ENCODE measurements at regions not wholly inside any gene's neighbourhood (a gene's known extent, or its start where the extent isn't known, plus 50 kb on each side); places are given as distances from the start of the nearest gene placed in this dataset.

DNA sequence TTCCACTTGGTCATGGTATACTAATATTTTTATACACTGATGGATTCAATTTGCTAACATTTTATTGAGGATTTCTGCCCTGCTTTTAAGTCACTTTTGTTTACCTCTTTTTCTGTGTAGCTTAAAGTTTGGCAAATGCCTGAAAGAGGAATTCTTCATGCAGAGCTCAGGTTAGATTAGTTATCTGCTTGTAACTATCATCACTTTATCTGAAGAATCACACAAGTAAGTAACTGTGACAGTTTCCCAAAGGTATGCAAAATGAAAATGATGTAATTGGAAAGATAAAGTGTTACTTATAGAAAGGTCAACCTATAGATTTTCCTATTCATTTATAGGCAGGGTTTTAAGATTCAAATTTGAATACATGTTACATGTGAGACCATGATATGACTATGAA lies 188.8 kb upstream of the ACTBL2 start:
- no peak overlapping the region for H3K4me3 ChIP-seq (ENCODE audit: low read length in 3 of 3)
- no peak overlapping the region for H3K27ac ChIP-seq (ENCODE audit: low read depth, low read length)
- H3K27me3 ChIP-seq (ENCODE audit: control insufficient read depth in 3 of 3, insufficient read depth in 3 of 3, low read length in 3 of 3), result no peaks in the 10 kb centered on the region
- H3K36me3 ChIP-seq (ENCODE audit: control insufficient read depth in 3 of 3, insufficient read depth in 3 of 3, low read length in 3 of 3), result no peaks in the 10 kb centered on the region
- H3K9ac ChIP-seq (ENCODE audit: low read depth in 1 of 3, low read length in 3 of 3), result no peak overlapping the region
- H3K9me3 ChIP-seq (ENCODE audit: control insufficient read depth in 3 of 3, low read length in 3 of 3), result no peaks in the 10 kb centered on the region
- no peaks in the 10 kb centered on the region for H3K4me1 ChIP-seq (ENCODE audit: control insufficient read depth in 3 of 3, insufficient read depth in 3 of 3, low read length in 3 of 3)

DNA sequence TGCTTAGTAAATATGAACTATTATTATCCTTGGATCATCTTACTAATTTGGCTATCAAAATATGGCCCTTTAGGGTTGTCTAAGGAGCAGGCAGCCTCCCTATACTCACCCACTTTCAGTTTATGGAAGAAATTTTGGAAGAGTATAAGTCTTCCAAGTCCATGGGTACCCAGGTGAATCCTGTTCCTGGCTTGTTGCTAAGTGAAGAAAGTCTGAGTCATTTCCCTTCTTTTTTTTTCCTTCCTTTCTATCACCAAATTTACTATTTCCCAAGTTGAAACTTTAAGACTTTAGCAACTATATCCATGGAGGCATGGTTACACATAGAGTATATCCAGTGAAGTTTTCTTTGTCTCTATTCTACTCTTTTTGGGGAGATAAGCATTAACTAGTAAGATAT lies 184.0 kb upstream of the ACTBL2 start:
- H3K4me3 ChIP-seq (ENCODE audit: low read length in 3 of 3), result no peak overlapping the region
- H3K27ac ChIP-seq (ENCODE audit: low read depth, low read length), result no peak overlapping the region
- no peaks in the 10 kb centered on the region for H3K9me3 ChIP-seq (ENCODE audit: control insufficient read depth in 3 of 3, low read length in 3 of 3)
- peaks cover 0 to 4% (median 0%) of the 10 kb centered on the region in 3 donors for H3K4me1 ChIP-seq (ENCODE audit: control insufficient read depth in 3 of 3, insufficient read depth in 3 of 3, low read length in 3 of 3)
- H3K9ac ChIP-seq (ENCODE audit: low read depth in 1 of 3, low read length in 3 of 3), result no peak overlapping the region
- no peaks in the 10 kb centered on the region for H3K36me3 ChIP-seq (ENCODE audit: control insufficient read depth in 3 of 3, insufficient read depth in 3 of 3, low read length in 3 of 3)
- no peaks in the 10 kb centered on the region for H3K27me3 ChIP-seq (ENCODE audit: control insufficient read depth in 3 of 3, insufficient read depth in 3 of 3, low read length in 3 of 3)

DNA sequence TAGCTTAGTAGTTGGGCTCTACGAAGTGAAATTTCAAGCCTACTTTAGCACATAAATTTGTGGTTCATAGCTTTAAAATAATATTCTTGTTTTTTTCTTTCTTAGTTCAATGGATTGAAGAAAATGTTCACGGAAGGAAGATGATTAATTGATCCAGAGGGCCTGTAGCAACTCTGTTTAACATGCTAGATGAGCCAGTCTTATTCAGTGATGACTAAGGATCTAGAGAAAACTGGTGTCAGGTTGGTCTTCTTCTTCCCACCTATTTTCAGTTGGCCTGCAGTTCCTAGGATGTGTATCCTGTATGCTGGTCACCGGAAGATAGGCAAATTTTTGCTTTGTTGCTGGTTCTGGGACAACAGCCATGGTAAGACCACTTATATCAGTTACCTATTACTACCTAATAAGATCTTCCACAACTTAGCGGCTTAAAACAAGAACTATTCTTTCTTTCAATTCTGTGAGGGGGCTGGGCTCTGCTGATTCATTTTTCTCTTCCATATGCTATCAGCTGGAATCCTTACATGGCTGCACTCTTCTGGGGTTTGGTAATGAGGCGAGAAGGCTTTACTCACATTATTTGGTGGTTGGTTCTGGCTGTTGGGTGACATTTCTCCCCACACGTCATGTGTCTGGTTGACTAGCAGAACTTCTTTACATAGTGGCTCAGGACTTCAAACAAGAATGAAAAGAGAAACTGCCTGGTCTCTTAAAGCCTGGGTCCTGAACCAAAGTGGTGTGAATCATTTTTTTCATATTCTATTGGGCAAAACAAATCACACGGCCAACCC lies 182.7 kb upstream of the ACTBL2 start:
- Histone ChIP-seq H3K9ac (ENCODE audit: low read depth in 1 of 3, low read length in 3 of 3) (no peak overlapping the region), H3K27me3 (ENCODE audit: control insufficient read depth in 3 of 3, insufficient read depth in 3 of 3, low read length in 3 of 3) (no peaks in the 10 kb centered on the region), H3K27ac (ENCODE audit: low read depth, low read length) (no peak overlapping the region), H3K9me3 (ENCODE audit: control insufficient read depth in 3 of 3, low read length in 3 of 3) (no peaks in the 10 kb centered on the region), H3K4me3 (ENCODE audit: low read length in 3 of 3) (no peak overlapping the region), H3K4me1 (ENCODE audit: control insufficient read depth in 3 of 3, insufficient read depth in 3 of 3, low read length in 3 of 3) (peaks cover 0 to 4% (median 0%) of the 10 kb centered on the region in 3 donors), H3K36me3 (ENCODE audit: control insufficient read depth in 3 of 3, insufficient read depth in 3 of 3, low read length in 3 of 3) (no peaks in the 10 kb centered on the region)

DNA sequence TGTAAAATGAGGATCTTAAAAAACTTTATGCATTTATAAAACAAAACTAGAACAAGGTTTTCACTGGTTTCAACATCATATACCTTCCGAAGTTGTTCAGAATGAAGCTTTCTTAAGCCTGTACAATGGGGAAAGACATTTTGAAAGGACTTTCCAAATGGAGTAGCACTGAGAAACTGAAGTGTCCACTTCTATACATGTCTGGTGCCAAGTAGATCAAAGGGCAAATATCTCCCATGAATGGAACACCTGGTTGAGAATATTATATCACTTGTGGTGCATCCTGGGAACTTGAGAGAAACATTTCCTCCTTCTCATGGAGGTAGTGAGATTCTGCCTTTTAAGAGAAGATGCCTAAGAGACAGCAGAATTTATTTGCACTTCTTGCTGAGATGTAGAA lies 182.1 kb upstream of the ACTBL2 start:
- no peak overlapping the region for H3K27ac ChIP-seq (ENCODE audit: low read depth, low read length)
- H3K4me3 ChIP-seq (ENCODE audit: low read length in 3 of 3), result no peak overlapping the region
- no peaks in the 10 kb centered on the region for H3K27me3 ChIP-seq (ENCODE audit: control insufficient read depth in 3 of 3, insufficient read depth in 3 of 3, low read length in 3 of 3)
- no peaks in the 10 kb centered on the region for H3K9me3 ChIP-seq (ENCODE audit: control insufficient read depth in 3 of 3, low read length in 3 of 3)
- no peak overlapping the region for H3K9ac ChIP-seq (ENCODE audit: low read depth in 1 of 3, low read length in 3 of 3)
- H3K4me1 ChIP-seq (ENCODE audit: control insufficient read depth in 3 of 3, insufficient read depth in 3 of 3, low read length in 3 of 3), result peaks cover 0 to 4% (median 0%) of the 10 kb centered on the region in 3 donors
- H3K36me3 ChIP-seq (ENCODE audit: control insufficient read depth in 3 of 3, insufficient read depth in 3 of 3, low read length in 3 of 3), result no peaks in the 10 kb centered on the region

DNA sequence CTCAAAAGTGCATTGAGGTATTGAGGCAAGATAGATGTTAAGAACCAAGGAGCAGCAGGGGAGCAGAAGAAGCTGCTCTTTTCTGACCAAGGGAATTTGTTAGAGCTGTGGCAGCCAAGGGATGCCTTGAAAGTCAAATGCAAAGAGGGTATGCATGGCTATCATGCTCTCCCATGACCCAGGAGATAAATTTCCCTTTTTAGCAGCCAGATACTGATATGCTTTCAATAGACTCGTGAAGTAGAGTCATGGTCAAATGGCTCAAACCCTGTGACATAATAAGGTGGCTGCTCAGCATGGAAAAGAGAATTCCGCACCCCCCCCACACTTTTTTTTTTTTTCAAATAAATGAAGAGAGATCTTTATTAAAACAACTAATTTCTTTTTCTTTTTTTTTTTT lies 180.9 kb upstream of the ACTBL2 start:
- Histone ChIP-seq H3K9me3 (ENCODE audit: control insufficient read depth in 3 of 3, low read length in 3 of 3) (no peaks in the 10 kb centered on the region), H3K4me1 (ENCODE audit: control insufficient read depth in 3 of 3, insufficient read depth in 3 of 3, low read length in 3 of 3) (peaks cover 0 to 4% (median 0%) of the 10 kb centered on the region in 3 donors), H3K27ac (ENCODE audit: low read depth, low read length) (no peak overlapping the region), H3K27me3 (ENCODE audit: control insufficient read depth in 3 of 3, insufficient read depth in 3 of 3, low read length in 3 of 3) (no peaks in the 10 kb centered on the region), H3K9ac (ENCODE audit: low read depth in 1 of 3, low read length in 3 of 3) (no peak overlapping the region), H3K4me3 (ENCODE audit: low read length in 3 of 3) (no peak overlapping the region), H3K36me3 (ENCODE audit: control insufficient read depth in 3 of 3, insufficient read depth in 3 of 3, low read length in 3 of 3) (no peaks in the 10 kb centered on the region)

DNA sequence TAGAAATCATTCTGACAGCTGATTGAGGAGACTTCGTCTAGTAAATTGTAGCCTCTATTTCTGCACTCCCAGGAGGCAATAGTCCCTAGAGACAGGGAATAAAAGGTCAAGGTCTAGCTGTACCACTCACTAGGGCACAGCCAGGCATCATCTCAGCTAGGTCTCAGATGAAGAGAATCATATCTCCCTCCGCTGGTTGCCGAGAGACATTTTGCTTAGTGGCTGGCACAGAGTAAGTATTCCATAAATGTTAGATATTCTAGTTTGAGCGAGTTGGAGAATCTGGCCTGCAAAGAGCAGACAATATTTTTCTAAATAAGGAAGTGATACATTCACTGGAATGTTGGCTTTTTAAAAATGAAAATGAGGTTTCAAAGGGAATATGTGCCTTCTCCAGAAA lies 180.4 kb upstream of the ACTBL2 start:
- Histone ChIP-seq H3K9me3 (ENCODE audit: control insufficient read depth in 3 of 3, low read length in 3 of 3) (no peaks in the 10 kb centered on the region), H3K36me3 (ENCODE audit: control insufficient read depth in 3 of 3, insufficient read depth in 3 of 3, low read length in 3 of 3) (no peaks in the 10 kb centered on the region), H3K27me3 (ENCODE audit: control insufficient read depth in 3 of 3, insufficient read depth in 3 of 3, low read length in 3 of 3) (no peaks in the 10 kb centered on the region), H3K9ac (ENCODE audit: low read depth in 1 of 3, low read length in 3 of 3) (no peak overlapping the region), H3K4me3 (ENCODE audit: low read length in 3 of 3) (no peak overlapping the region), H3K4me1 (ENCODE audit: control insufficient read depth in 3 of 3, insufficient read depth in 3 of 3, low read length in 3 of 3) (peaks cover 0 to 4% (median 0%) of the 10 kb centered on the region in 3 donors), H3K27ac (ENCODE audit: low read depth, low read length) (no peak overlapping the region)

DNA sequence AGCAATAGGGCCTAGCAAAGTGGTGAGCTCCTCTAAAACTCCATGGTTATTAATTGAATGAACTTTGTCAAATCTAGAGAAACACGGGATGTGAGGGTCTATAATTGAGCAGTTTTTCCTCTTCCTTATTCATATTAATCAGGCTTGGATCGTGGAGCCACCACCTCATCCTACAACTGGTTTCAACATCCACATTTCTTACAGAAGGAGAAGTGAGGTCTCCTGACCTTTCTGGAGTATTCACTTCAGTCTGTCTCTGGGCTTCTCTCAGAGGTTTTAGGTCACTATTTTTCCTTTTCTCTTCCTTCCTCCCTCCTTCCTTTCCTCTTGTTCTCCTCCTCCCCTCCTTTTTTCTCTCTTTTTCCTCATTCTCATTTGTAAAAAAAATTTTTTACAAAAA lies 177.3 kb upstream of the ACTBL2 start:
- Histone ChIP-seq H3K9me3 (ENCODE audit: control insufficient read depth in 3 of 3, low read length in 3 of 3) (no peaks in the 10 kb centered on the region), H3K4me3 (ENCODE audit: low read length in 3 of 3) (no peak overlapping the region), H3K4me1 (ENCODE audit: control insufficient read depth in 3 of 3, insufficient read depth in 3 of 3, low read length in 3 of 3) (peaks cover 0 to 3% (median 0%) of the 10 kb centered on the region in 3 donors), H3K9ac (ENCODE audit: low read depth in 1 of 3, low read length in 3 of 3) (no peak overlapping the region), H3K27me3 (ENCODE audit: control insufficient read depth in 3 of 3, insufficient read depth in 3 of 3, low read length in 3 of 3) (no peaks in the 10 kb centered on the region), H3K36me3 (ENCODE audit: control insufficient read depth in 3 of 3, insufficient read depth in 3 of 3, low read length in 3 of 3) (no peaks in the 10 kb centered on the region), H3K27ac (ENCODE audit: low read depth, low read length) (no peak overlapping the region)

DNA sequence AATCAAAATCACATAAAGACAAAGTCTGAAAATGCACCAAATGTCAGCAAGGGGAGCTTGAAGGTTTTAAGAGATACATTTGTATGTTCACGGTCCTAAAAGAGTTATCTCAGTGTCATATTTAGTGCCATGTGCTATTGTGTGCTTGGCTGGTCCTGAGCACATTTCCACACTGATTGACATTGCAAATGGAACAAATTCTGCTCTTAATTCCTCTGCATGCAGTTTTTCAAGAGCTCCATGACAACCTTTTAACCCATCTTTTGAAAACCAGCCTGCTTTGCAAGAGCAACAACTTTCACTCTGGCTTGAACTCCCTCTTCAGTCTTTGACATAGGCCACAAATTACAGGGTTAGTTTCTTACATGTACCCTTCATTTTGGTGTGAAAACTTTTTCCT lies 175.4 kb upstream of the ACTBL2 start:
- no peak overlapping the region for H3K4me3 ChIP-seq (ENCODE audit: low read length in 3 of 3)
- H3K27me3 ChIP-seq (ENCODE audit: control insufficient read depth in 3 of 3, insufficient read depth in 3 of 3, low read length in 3 of 3), result no peaks in the 10 kb centered on the region
- no peak overlapping the region for H3K9ac ChIP-seq (ENCODE audit: low read depth in 1 of 3, low read length in 3 of 3)
- peaks cover 0 to 10% (median 5%) of the 10 kb centered on the region in 3 donors for H3K4me1 ChIP-seq (ENCODE audit: control insufficient read depth in 3 of 3, insufficient read depth in 3 of 3, low read length in 3 of 3)
- H3K36me3 ChIP-seq (ENCODE audit: control insufficient read depth in 3 of 3, insufficient read depth in 3 of 3, low read length in 3 of 3), result no peaks in the 10 kb centered on the region
- H3K27ac ChIP-seq (ENCODE audit: low read depth, low read length), result no peak overlapping the region
- no peaks in the 10 kb centered on the region for H3K9me3 ChIP-seq (ENCODE audit: control insufficient read depth in 3 of 3, low read length in 3 of 3)

DNA sequence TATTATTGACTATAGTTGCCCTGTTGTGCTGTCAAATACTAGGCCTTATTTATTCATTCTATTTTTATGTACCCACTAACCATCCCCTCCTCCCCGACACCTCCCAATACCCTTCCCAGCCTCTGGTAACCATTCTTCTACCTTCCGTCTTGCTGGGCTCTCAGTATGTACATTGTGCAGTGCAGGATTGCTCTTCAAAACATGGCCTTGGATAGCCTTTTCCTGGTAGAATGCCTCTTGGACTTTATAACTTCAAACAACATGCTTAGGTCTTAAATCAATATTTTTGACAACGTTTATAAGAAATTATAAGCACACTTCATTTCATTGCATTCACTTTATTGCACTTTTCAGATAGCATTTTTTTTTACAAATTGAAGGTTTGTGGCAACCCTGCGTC lies 172.6 kb upstream of the ACTBL2 start:
- no peaks in the 10 kb centered on the region for H3K9me3 ChIP-seq (ENCODE audit: control insufficient read depth in 3 of 3, low read length in 3 of 3)
- H3K36me3 ChIP-seq (ENCODE audit: control insufficient read depth in 3 of 3, insufficient read depth in 3 of 3, low read length in 3 of 3), result no peaks in the 10 kb centered on the region
- H3K9ac ChIP-seq (ENCODE audit: low read depth in 1 of 3, low read length in 3 of 3), result no peak overlapping the region
- H3K27me3 ChIP-seq (ENCODE audit: control insufficient read depth in 3 of 3, insufficient read depth in 3 of 3, low read length in 3 of 3), result no peaks in the 10 kb centered on the region
- H3K4me1 ChIP-seq (ENCODE audit: control insufficient read depth in 3 of 3, insufficient read depth in 3 of 3, low read length in 3 of 3), result peaks cover 0 to 10% (median 5%) of the 10 kb centered on the region in 3 donors
- H3K4me3 ChIP-seq (ENCODE audit: low read length in 3 of 3), result no peak overlapping the region
- H3K27ac ChIP-seq (ENCODE audit: low read depth, low read length), result no peak overlapping the region

DNA sequence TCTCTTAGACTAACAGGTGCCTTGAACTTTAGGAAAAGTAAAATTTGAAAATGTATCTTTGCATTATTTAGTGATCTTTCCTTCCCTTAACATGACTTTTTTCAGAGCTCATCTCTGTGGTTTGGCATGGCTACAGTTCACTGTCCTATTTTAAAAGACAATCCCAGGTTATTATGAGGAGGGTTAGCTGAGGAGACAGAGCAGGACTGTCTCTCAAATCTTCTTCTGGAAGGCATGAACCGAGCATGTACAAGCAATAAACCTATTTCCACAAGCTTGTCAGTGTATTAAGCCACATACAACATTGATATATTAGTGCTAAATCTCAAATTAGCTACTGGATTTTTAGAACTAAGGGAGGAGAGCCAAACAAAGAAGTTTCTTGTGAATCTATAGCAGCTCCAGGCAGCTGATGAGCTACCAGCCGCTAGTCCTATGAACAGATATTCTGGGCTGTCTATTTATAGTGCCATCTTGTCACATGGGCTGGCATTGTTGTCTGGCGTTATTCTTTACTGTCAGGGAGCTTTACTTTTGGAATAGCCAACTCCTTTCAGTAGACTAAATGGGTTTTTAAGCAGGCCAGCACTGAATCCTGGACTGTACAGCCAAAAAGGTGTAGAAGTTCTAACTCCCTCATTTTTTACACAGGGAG lies 171.2 kb upstream of the ACTBL2 start:
- peaks cover 0 to 10% (median 5%) of the 10 kb centered on the region in 3 donors for H3K4me1 ChIP-seq (ENCODE audit: control insufficient read depth in 3 of 3, insufficient read depth in 3 of 3, low read length in 3 of 3)
- H3K4me3 ChIP-seq (ENCODE audit: low read length in 3 of 3), result peak overlapping the region in 1 of 3 donors; percentile 1
- no peaks in the 10 kb centered on the region for H3K27me3 ChIP-seq (ENCODE audit: control insufficient read depth in 3 of 3, insufficient read depth in 3 of 3, low read length in 3 of 3)
- no peak overlapping the region for H3K9ac ChIP-seq (ENCODE audit: low read depth in 1 of 3, low read length in 3 of 3)
- no peaks in the 10 kb centered on the region for H3K36me3 ChIP-seq (ENCODE audit: control insufficient read depth in 3 of 3, insufficient read depth in 3 of 3, low read length in 3 of 3)
- H3K9me3 ChIP-seq (ENCODE audit: control insufficient read depth in 3 of 3, low read length in 3 of 3), result no peaks in the 10 kb centered on the region
- H3K27ac ChIP-seq (ENCODE audit: low read depth, low read length), result peak overlapping the region; percentile 82

Measured in skeletal muscle tissue (tissue), 3 donors.